ENCODE measurements at regions not wholly inside any gene's neighbourhood (a gene's known extent, or its start where the extent isn't known, plus 50 kb on each side); places are given as distances from the start of the nearest gene placed in this dataset.

- no peak for DNase-seq (ENCODE audit: low spot score)
Measured at GRCh38 chr5:7329712-7330111, 66.2 kb upstream of the ADCY2 start.

DNA sequence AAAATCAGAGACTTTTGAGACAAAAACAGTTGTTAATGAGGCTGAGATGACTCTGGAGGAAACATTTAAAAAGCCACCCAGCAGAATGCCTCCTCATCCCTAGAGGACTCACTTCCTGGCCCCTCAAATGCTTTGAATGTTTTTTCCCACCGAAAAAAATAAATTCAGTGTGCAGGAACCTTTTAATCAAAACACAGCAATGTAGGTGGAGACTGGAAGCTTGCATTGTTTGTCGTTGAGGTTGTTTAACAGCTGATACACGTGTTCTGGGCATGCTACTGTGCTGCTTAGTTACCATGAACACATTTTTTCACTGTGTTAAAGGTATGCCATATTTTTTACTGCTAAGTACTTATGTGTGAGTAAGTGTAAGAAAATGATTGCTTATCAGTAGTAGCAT lies 65.7 kb upstream of the ADCY2 start:
- TF ChIP-seq CTCF (IDR thresholded peaks at IDR 0.05; ENCODE audit: extremely low read depth, missing control alignments), result no peak
- DNase-seq (ENCODE audit: low spot score), result no peak

More at GRCh38 chr5:7329712-7330111, 66.2 kb upstream of the ADCY2 start:
- no peak for TF ChIP-seq CTCF (IDR thresholded peaks at IDR 0.05; ENCODE audit: extremely low read depth, missing control alignments)

- DNase-seq (ENCODE audit: low spot score), result no peak
- TF ChIP-seq CTCF (IDR thresholded peaks at IDR 0.05; ENCODE audit: extremely low read depth, missing control alignments), result no peak
Measured at GRCh38 chr5:7331131-7331530, 64.8 kb upstream of the ADCY2 start.
